ENCODE measurements at regions not wholly inside any gene's neighbourhood (a gene's known extent, or its start where the extent isn't known, plus 50 kb on each side); places are given as distances from the start of the nearest gene placed in this dataset.

DNA sequence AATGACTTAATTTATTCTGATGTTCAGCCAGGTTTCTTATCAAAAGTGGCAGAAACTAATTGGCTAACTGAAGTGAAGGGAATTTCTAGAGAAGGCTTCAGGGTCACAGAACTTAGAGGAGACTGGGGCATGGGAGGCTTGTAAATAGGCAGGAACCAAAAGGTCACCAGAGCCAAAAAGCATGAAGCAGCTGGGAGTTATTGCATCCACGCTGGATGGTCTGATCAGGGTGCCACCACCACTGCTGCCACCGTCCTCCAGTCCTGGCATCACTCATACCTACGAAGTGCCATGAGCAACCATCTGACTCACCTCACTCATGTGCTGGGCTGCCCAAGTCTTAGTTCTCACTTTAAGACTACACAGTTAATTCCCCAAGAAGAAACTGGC, 82.5 kb upstream of the DPH5 start:
- TF ChIP-seq, protein P1, sequence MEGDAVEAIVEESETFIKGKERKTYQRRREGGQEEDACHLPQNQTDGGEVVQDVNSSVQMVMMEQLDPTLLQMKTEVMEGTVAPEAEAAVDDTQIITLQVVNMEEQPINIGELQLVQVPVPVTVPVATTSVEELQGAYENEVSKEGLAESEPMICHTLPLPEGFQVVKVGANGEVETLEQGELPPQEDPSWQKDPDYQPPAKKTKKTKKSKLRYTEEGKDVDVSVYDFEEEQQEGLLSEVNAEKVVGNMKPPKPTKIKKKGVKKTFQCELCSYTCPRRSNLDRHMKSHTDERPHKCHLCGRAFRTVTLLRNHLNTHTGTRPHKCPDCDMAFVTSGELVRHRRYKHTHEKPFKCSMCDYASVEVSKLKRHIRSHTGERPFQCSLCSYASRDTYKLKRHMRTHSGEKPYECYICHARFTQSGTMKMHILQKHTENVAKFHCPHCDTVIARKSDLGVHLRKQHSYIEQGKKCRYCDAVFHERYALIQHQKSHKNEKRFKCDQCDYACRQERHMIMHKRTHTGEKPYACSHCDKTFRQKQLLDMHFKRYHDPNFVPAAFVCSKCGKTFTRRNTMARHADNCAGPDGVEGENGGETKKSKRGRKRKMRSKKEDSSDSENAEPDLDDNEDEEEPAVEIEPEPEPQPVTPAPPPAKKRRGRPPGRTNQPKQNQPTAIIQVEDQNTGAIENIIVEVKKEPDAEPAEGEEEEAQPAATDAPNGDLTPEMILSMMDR (conservative IDR thresholded peaks at IDR 0.05) = no peak
- TF ChIP-seq EZH2 (IDR thresholded peaks at IDR 0.05; ENCODE audit: low read depth) = no peak
